A549 (cell line): ENCODE measurements at regions not wholly inside any gene's neighbourhood (a gene's known extent, or its start where the extent isn't known, plus 50 kb on each side); places are given as distances from the start of the nearest gene placed in this dataset.

Experiments used
- EHMT2 ChIP-seq: fragments of 200-600 bp; sonication (generic); IDR thresholded peaks from 2 replicates; pipeline ENCODE4 v1.6.1; 2016; ENCODE audit warnings: antibody characterized with exemption, low read depth, mild to moderate bottlenecking, moderate library complexity
- EP300 ChIP-seq, 2 experiments: fragments of >200 bp; sonication (Bioruptor Twin); formaldehyde crosslinking; IDR thresholded peaks; 2 replicates in 1 of 2; 3 replicates in 1 of 2; pipeline ENCODE4 v1.6.1; 2016 to 2017
- JUN ChIP-seq, 2 experiments: fragments of >200 bp; sonication (Bioruptor Twin); formaldehyde crosslinking; IDR thresholded peaks; 2 replicates in 1 of 2; 3 replicates in 1 of 2; pipeline ENCODE4 v1.6.1; 2016 to 2017
- MAFK ChIP-seq: fragments of 450-650 bp; IDR thresholded peaks from 2 replicates; pipeline ENCODE4 v1.6.1; 2014; ENCODE audit not compliant: partially characterized antibody
- MAZ ChIP-seq: fragments of 150-350 bp; IDR thresholded peaks from 2 replicates; pipeline ENCODE4 v1.6.1; 2014; ENCODE audit warnings: antibody characterized with exemption, low read depth, low read length, borderline replicate concordance
- POLR2A ChIP-seq: IDR thresholded peaks from 2 replicates; pipeline ENCODE4 v1.6.1; 2012; ENCODE audit warnings: mild to moderate bottlenecking, low read length
- RCOR1 ChIP-seq: fragments of 150-350 bp; IDR thresholded peaks from 2 replicates; pipeline ENCODE4 v1.6.1; 2014; ENCODE audit warnings: antibody characterized with exemption, low read length, low read depth
- RNF2 ChIP-seq: fragments of 200-600 bp; sonication (generic); IDR thresholded peaks from 2 replicates; pipeline ENCODE4 v1.6.1; 2016; ENCODE audit warnings: low read depth, mild to moderate bottlenecking, antibody characterized with exemption, moderate library complexity, borderline replicate concordance
- SMC3 ChIP-seq: fragments of >200 bp; sonication (Bioruptor Twin); formaldehyde crosslinking; IDR thresholded peaks from 3 replicates; pipeline ENCODE4 v1.6.1; 2018; ENCODE audit warnings: inconsistent platforms
- TP53 ChIP-seq: fragments of 250-450 bp; sonication (Bioruptor Pico); IDR thresholded peaks from 2 replicates; pipeline ENCODE4 v1.5.0; 2021; ENCODE audit warnings: mild to moderate bottlenecking, moderate library complexity
- TF ChIP-seq, protein P1 (sequence below): fragments of 450-650 bp; IDR thresholded peaks from 2 replicates; pipeline ENCODE4 v1.6.1; 2014; ENCODE audit warnings: antibody characterized with exemption
- TF ChIP-seq, protein P2 (sequence below): fragments of >200 bp; sonication (Bioruptor Twin); formaldehyde crosslinking; IDR thresholded peaks from 3 replicates; pipeline ENCODE4 v1.5.1; 2016
- TF ChIP-seq, protein P3 (sequence below): fragments of 150-350 bp; IDR thresholded peaks from 2 replicates; pipeline ENCODE4 v1.6.1; 2014; ENCODE audit warnings: low read depth, mild to moderate bottlenecking, low read length
- TF ChIP-seq, protein P4 (sequence below): IDR thresholded peaks from 2 replicates; pipeline ENCODE4 v1.6.1; 2012

DNA sequence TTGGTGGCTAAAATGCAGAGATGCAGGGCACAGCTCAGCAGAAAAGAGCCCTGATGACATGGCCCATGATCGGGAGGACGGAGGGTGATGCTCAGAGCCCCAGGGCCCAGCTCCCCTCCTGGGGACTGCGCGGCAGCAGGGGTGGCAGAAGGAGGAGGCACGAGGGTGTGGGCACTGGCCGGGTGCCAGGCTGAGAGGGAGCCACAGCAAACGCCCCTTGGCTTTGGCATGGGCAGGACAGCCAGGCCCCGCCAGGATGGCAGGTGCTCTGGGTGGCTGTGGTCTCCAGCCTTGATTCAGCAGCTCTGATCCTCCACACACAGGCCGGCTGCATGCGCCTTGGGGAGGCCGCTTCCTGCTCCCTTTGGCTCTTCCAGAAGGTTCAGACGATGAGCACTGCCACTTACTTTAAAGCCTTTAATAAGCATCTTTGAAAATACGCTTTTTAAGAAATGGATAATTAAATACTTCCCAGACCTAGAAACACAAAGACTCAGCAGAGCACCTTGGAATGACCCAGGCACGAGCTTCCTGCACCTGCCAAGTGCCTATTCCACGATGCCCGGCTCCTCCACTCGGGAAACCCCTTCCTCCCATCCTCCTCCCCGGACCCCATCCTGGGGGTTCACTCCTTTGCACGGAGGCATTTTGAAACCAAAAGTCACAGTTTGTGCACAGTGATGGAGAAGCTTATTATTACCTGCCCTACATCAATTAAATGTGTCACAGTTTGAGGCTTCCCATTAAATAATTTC is 78.5 kb upstream of the SNTG2 start:
- TF ChIP-seq, protein P1, sequence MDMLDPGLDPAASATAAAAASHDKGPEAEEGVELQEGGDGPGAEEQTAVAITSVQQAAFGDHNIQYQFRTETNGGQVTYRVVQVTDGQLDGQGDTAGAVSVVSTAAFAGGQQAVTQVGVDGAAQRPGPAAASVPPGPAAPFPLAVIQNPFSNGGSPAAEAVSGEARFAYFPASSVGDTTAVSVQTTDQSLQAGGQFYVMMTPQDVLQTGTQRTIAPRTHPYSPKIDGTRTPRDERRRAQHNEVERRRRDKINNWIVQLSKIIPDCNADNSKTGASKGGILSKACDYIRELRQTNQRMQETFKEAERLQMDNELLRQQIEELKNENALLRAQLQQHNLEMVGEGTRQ: no peak
- no peak for TF ChIP-seq RCOR1
- TF ChIP-seq, protein P2, sequence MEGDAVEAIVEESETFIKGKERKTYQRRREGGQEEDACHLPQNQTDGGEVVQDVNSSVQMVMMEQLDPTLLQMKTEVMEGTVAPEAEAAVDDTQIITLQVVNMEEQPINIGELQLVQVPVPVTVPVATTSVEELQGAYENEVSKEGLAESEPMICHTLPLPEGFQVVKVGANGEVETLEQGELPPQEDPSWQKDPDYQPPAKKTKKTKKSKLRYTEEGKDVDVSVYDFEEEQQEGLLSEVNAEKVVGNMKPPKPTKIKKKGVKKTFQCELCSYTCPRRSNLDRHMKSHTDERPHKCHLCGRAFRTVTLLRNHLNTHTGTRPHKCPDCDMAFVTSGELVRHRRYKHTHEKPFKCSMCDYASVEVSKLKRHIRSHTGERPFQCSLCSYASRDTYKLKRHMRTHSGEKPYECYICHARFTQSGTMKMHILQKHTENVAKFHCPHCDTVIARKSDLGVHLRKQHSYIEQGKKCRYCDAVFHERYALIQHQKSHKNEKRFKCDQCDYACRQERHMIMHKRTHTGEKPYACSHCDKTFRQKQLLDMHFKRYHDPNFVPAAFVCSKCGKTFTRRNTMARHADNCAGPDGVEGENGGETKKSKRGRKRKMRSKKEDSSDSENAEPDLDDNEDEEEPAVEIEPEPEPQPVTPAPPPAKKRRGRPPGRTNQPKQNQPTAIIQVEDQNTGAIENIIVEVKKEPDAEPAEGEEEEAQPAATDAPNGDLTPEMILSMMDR: no peak
- TF ChIP-seq MAFK: no peak
- no peak for TF ChIP-seq EHMT2
- no peak for TF ChIP-seq JUN (IDR thresholded peaks at IDR 0.05)
- no peak for TF ChIP-seq RNF2
- no peak for TF ChIP-seq POLR2A
- no peak for TF ChIP-seq EP300 (IDR thresholded peaks at IDR 0.05)
- TF ChIP-seq, protein P3, sequence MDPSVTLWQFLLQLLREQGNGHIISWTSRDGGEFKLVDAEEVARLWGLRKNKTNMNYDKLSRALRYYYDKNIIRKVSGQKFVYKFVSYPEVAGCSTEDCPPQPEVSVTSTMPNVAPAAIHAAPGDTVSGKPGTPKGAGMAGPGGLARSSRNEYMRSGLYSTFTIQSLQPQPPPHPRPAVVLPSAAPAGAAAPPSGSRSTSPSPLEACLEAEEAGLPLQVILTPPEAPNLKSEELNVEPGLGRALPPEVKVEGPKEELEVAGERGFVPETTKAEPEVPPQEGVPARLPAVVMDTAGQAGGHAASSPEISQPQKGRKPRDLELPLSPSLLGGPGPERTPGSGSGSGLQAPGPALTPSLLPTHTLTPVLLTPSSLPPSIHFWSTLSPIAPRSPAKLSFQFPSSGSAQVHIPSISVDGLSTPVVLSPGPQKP: no peak
- no peak for TF ChIP-seq TP53
- TF ChIP-seq SMC3: no peak
- TF ChIP-seq MAZ: no peak
- TF ChIP-seq, protein P4, sequence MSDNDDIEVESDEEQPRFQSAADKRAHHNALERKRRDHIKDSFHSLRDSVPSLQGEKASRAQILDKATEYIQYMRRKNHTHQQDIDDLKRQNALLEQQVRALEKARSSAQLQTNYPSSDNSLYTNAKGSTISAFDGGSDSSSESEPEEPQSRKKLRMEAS: no peak
